Liver (tissue), 2 donors: ENCODE measurements at regions not wholly inside any gene's neighbourhood (a gene's known extent, or its start where the extent isn't known, plus 50 kb on each side); places are given as distances from the start of the nearest gene placed in this dataset.

Source experiments
- ATF3 ChIP-seq: IDR thresholded peaks from 2 replicates; pipeline ENCODE4 v1.6.1; 2016; ENCODE audit warnings: antibody characterized with exemption
- RAD21 ChIP-seq, 2 donors: IDR thresholded peaks; 2 replicates each; pipeline ENCODE4 v1.6.1; 2016; ENCODE audit warnings: antibody characterized with exemption in 2 of 2, mild to moderate bottlenecking in 2 of 2
- donor health status: healthy.

GRCh38 chr10:56298941-56299340 is 62.1 kb downstream of the ZWINT start:
- TF ChIP-seq RAD21 (IDR thresholded peaks at IDR 0.05) (no peak), ATF3 (no peak)
